GM21529 (cell line): ENCODE measurements at regions not wholly inside any gene's neighbourhood (a gene's known extent, or its start where the extent isn't known, plus 50 kb on each side); places are given as distances from the start of the nearest gene placed in this dataset.

Source experiments
- ATAC-seq: cut with Tn5 transposase; IDR thresholded peaks from one replicate; pipeline ENCODE4 v1.9.1; 2021; ENCODE audit not compliant: unreplicated experiment

- no peak for ATAC-seq
These were observed 175.3 kb downstream of the ABHD5 start for GRCh38 chr3:43865887-43866528.

- no peak for ATAC-seq
These were observed 176.0 kb downstream of the ABHD5 start for GRCh38 chr3:43866529-43867353.

GRCh38 chr3:43867436-43868072 lies 176.8 kb downstream of the ABHD5 start:
- ATAC-seq, result no peak

GRCh38 chr3:43869491-43869890 lies 178.8 kb downstream of the ABHD5 start:
- ATAC-seq, result no peak

GRCh38 chr3:43870120-43870519 lies 179.4 kb downstream of the ABHD5 start:
- ATAC-seq, result no peak

GRCh38 chr3:43870844-43871626 lies 180.3 kb downstream of the ABHD5 start:
- no peak for ATAC-seq

GRCh38 chr3:43871627-43872245 lies 181.0 kb downstream of the ABHD5 start:
- no peak for ATAC-seq

- no peak for ATAC-seq
These were observed 181.6 kb downstream of the ABHD5 start for GRCh38 chr3:43872301-43872700.

GRCh38 chr3:43872901-43873300 lies 182.2 kb downstream of the ABHD5 start:
- no peak for ATAC-seq

GRCh38 chr3:43873723-43874122 lies 183.0 kb downstream of the ABHD5 start:
- ATAC-seq, result no peak

- ATAC-seq, result no peak
These were observed 183.6 kb downstream of the ABHD5 start for GRCh38 chr3:43874290-43874689.

GRCh38 chr3:43874731-43875130 lies 184.0 kb downstream of the ABHD5 start:
- no peak for ATAC-seq

- ATAC-seq, result no peak
These were observed 185.9 kb downstream of the ABHD5 start for GRCh38 chr3:43876648-43877047.

- no peak for ATAC-seq
These were observed 188.4 kb downstream of the ABHD5 start for GRCh38 chr3:43879166-43879565.

GRCh38 chr3:43882976-43883680 lies 192.4 kb downstream of the ABHD5 start:
- ATAC-seq, result no peak

GRCh38 chr3:43883729-43884396 lies 193.1 kb downstream of the ABHD5 start:
- ATAC-seq, result no peak

- ATAC-seq, result no peak
These were observed 193.8 kb downstream of the ABHD5 start for GRCh38 chr3:43884581-43884980.

GRCh38 chr3:43885908-43886618 lies 195.3 kb downstream of the ABHD5 start:
- ATAC-seq, result no peak

GRCh38 chr3:43892061-43892460 lies 201.3 kb downstream of the ABHD5 start:
- ATAC-seq, result no peak
